NT2/D1 (cell line): ENCODE measurements at regions not wholly inside any gene's neighbourhood (a gene's known extent, or its start where the extent isn't known, plus 50 kb on each side); places are given as distances from the start of the nearest gene placed in this dataset.

Experiments
- YY1 ChIP-seq: IDR thresholded peaks from 2 replicates; pipeline ENCODE4 v1.6.1; 2011; ENCODE audit not compliant: insufficient read length, insufficient read depth
- ZNF274 ChIP-seq: IDR thresholded peaks from 2 replicates; pipeline ENCODE4 v1.6.1; 2011; ENCODE audit warnings: mild to moderate bottlenecking, low read depth, low read length

DNA sequence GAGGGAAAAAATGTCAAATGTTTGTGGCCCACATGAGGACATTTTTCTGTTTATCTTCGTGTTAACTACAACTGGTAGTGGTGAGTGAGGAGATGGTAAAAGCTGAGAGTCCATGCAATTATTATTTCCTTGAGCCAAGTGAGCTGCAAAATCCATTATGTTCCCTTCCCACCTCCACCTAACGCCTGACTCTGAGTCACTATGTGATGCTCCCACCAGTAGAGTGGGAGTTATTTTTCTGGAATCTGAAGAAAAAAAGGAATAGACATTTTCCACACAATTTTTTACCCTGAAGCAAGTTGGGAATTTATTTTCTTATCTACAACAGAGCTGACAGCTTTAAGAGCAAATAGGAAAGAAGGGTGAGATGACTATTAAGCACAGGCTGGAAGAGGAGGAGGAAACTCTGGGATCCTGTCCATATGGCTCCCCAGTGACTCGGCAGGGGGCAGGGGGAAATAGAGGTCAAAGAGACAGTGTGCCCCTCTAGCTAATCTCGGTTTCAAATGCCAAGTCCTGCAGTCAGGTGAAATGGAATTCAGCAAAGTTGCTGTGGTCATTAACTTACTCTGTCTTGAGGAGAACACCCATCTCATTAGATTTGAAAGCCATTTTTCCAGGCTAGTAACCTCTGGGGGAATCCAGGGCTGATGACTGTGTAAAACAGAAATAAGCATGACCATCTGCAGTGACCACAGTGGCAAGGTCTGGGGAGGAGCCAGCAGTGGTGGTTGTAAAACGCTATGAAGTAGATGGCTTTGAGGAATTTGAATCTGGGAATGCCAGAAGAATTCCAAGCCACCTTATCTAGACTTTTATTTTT lies 463.9 kb downstream of the STK39 start:
- no peak for TF ChIP-seq ZNF274
- no peak for TF ChIP-seq YY1
